ENCODE measurements at regions not wholly inside any gene's neighbourhood (a gene's known extent, or its start where the extent isn't known, plus 50 kb on each side); places are given as distances from the start of the nearest gene placed in this dataset.

- no peaks in the 10 kb centered on the region for H3K36me3 ChIP-seq (replicated peaks)
- no peak overlapping the region for H3K27ac ChIP-seq
- no peak for DNase-seq
- no peak overlapping the region for H3K4me3 ChIP-seq (ENCODE audit: low read depth, low read length)
- H3K27me3 ChIP-seq (replicated peaks): no peaks in the 10 kb centered on the region
- no peak for TF ChIP-seq CTCF (IDR thresholded peaks at IDR 0.05; ENCODE audit: low read depth, low read length, missing control alignments)
- in situ Hi-C loops (cut with HindIII; ENCODE audit: low pct_ligation_motif_present, low sequenced_read_pairs): no loop called here
These were observed 240.8 kb upstream of the TOX3 start for GRCh38 chr16:52787709-52788108.

- Histone ChIP-seq H3K4me3 (ENCODE audit: low read depth, low read length) (no peak overlapping the region), H3K27ac (no peak overlapping the region), H3K36me3 (replicated peaks) (no peaks in the 10 kb centered on the region), H3K27me3 (replicated peaks) (no peaks in the 10 kb centered on the region)
- no peak for DNase-seq
- TF ChIP-seq CTCF (IDR thresholded peaks at IDR 0.05; ENCODE audit: low read depth, low read length, missing control alignments): no peak
- in situ Hi-C loops (cut with HindIII; ENCODE audit: low pct_ligation_motif_present, low sequenced_read_pairs): no loop called here
These were observed 239.1 kb upstream of the TOX3 start for GRCh38 chr16:52786091-52786490.

- no peak for TF ChIP-seq CTCF (IDR thresholded peaks at IDR 0.05; ENCODE audit: low read depth, low read length, missing control alignments)
- in situ Hi-C loops (cut with HindIII; ENCODE audit: low pct_ligation_motif_present, low sequenced_read_pairs): no loop called here
- Histone ChIP-seq H3K27ac (no peak overlapping the region), H3K27me3 (replicated peaks) (no peaks in the 10 kb centered on the region), H3K36me3 (replicated peaks) (no peaks in the 10 kb centered on the region), H3K4me3 (ENCODE audit: low read depth, low read length) (no peak overlapping the region)
- no peak for DNase-seq
These were observed 238.7 kb upstream of the TOX3 start for GRCh38 chr16:52785653-52786052.

- no peak for DNase-seq
- in situ Hi-C loops (cut with HindIII; ENCODE audit: low pct_ligation_motif_present, low sequenced_read_pairs): no loop called here
- TF ChIP-seq CTCF (IDR thresholded peaks at IDR 0.05; ENCODE audit: low read depth, low read length, missing control alignments): no peak
- H3K27ac ChIP-seq: no peak overlapping the region
- no peaks in the 10 kb centered on the region for H3K27me3 ChIP-seq (replicated peaks)
- H3K36me3 ChIP-seq (replicated peaks): no peaks in the 10 kb centered on the region
- H3K4me3 ChIP-seq (ENCODE audit: low read depth, low read length): no peak overlapping the region
These were observed 236.7 kb upstream of the TOX3 start for GRCh38 chr16:52783616-52784015.

- no peak overlapping the region for H3K4me3 ChIP-seq (ENCODE audit: low read depth, low read length)
- H3K27me3 ChIP-seq (replicated peaks): no peaks in the 10 kb centered on the region
- no peaks in the 10 kb centered on the region for H3K36me3 ChIP-seq (replicated peaks)
- in situ Hi-C loops (cut with HindIII; ENCODE audit: low pct_ligation_motif_present, low sequenced_read_pairs): no loop called here
- no peak overlapping the region for H3K27ac ChIP-seq
- no peak for TF ChIP-seq CTCF (IDR thresholded peaks at IDR 0.05; ENCODE audit: low read depth, low read length, missing control alignments)
- DNase-seq: no peak
These were observed 234.2 kb upstream of the TOX3 start for GRCh38 chr16:52781005-52781630.

- no peak for DNase-seq
- no peaks in the 10 kb centered on the region for H3K27me3 ChIP-seq (replicated peaks)
- H3K27ac ChIP-seq: no peak overlapping the region
- no peaks in the 10 kb centered on the region for H3K36me3 ChIP-seq (replicated peaks)
- H3K4me3 ChIP-seq (ENCODE audit: low read depth, low read length): no peak overlapping the region
- in situ Hi-C loops (cut with HindIII; ENCODE audit: low pct_ligation_motif_present, low sequenced_read_pairs): no loop called here
- TF ChIP-seq CTCF (IDR thresholded peaks at IDR 0.05; ENCODE audit: low read depth, low read length, missing control alignments): no peak
These were observed 226.1 kb upstream of the TOX3 start for GRCh38 chr16:52773026-52773425.

Data from brain microvascular endothelial cell (primary cell).